Karpas-422 (cell line): ENCODE measurements at regions not wholly inside any gene's neighbourhood (a gene's known extent, or its start where the extent isn't known, plus 50 kb on each side); places are given as distances from the start of the nearest gene placed in this dataset.

Experiments used
- DNase-seq: peaks from one replicate; pipeline ENCODE4 v3.0.0-alpha.2; 2015
- H2AFZ ChIP-seq: fragments of 200-600 bp; sonication (generic); 2 replicates; pipeline ENCODE4 v1.6.1; 2014; ENCODE audit warnings: antibody characterized with exemption, low read length, mixed read lengths
- H3K27ac ChIP-seq: fragments of 200-600 bp; sonication (generic); 2 replicates; pipeline ENCODE4 v1.5.1; 2014; ENCODE audit warnings: mild to moderate bottlenecking, low read length, moderate library complexity
- H3K27me3 ChIP-seq: fragments of 200-600 bp; sonication (generic); 2 replicates; pipeline ENCODE4 v1.6.1; 2014; ENCODE audit warnings: low read length, mixed read lengths
- H3K36me3 ChIP-seq: fragments of 200-600 bp; sonication (generic); 2 replicates; pipeline ENCODE4 v1.6.1; 2014; ENCODE audit warnings: low read length, mixed read lengths; ENCODE audit not compliant: insufficient read depth
- H3K4me1 ChIP-seq: fragments of 200-600 bp; sonication (generic); 2 replicates; pipeline ENCODE4 v1.6.1; 2014; ENCODE audit warnings: mild to moderate bottlenecking, low read length, mixed read lengths
- H3K4me2 ChIP-seq: fragments of 200-600 bp; sonication (generic); 2 replicates; pipeline ENCODE4 v1.6.1; 2014; ENCODE audit warnings: low read length, low read depth, mild to moderate bottlenecking; ENCODE audit not compliant: poor library complexity, severe bottlenecking
- H3K4me3 ChIP-seq: fragments of 200-600 bp; sonication (generic); 2 replicates; pipeline ENCODE4 v1.5.1; 2014; ENCODE audit warnings: mild to moderate bottlenecking, antibody characterized with exemption, low read length, mixed read lengths
- H3K79me2 ChIP-seq: fragments of 200-600 bp; sonication (generic); 2 replicates; pipeline ENCODE4 v1.6.1; 2014; ENCODE audit warnings: mild to moderate bottlenecking, low read length, mixed read lengths
- H3K9ac ChIP-seq: fragments of 200-600 bp; sonication (generic); 2 replicates; pipeline ENCODE4 v1.6.0; 2014; ENCODE audit warnings: low read length
- H3K9me2 ChIP-seq: fragments of 200-600 bp; sonication (generic), shearing (Covaris generic); replicated peaks from 2 replicates; pipeline ENCODE4 v1.6.0; 2014; ENCODE audit warnings: mild to moderate bottlenecking, low read length, moderate library complexity; ENCODE audit not compliant: insufficient read depth
- H3K9me3 ChIP-seq: fragments of 300-700, 200-600 bp; sonication (generic); 2 replicates; pipeline ENCODE4 v1.6.1; 2014; ENCODE audit warnings: low read length, mixed read lengths
- H4K20me1 ChIP-seq: fragments of 200-600 bp; sonication (generic); 2 replicates; pipeline ENCODE4 v1.6.1; 2014; ENCODE audit warnings: mild to moderate bottlenecking, antibody characterized with exemption, low read length, low read depth; ENCODE audit not compliant: insufficient read depth

- Histone ChIP-seq H3K36me3 (no peaks in the 10 kb centered on the region), H3K79me2 (no peaks in the 10 kb centered on the region), H3K4me3 (no peak overlapping the region), H3K9me3 (no peaks in the 10 kb centered on the region), H4K20me1 (no peaks in the 10 kb centered on the region), H3K9me2 (no peaks in the 10 kb centered on the region; the same call in 1 of the 2 replicates), H3K27ac (no peak overlapping the region), H3K27me3 (no peaks in the 10 kb centered on the region), H3K4me1 (peaks cover 4% of the 10 kb centered on the region; the same call in 1 of the 2 replicates), H2AFZ (no peak overlapping the region), H3K9ac (no peak overlapping the region), H3K4me2 (no peak overlapping the region)
- DNase-seq: no peak
These were observed 530.1 kb downstream of the KCNJ2 start for GRCh38 chr17:70699408-70699807.

- H3K4me3 ChIP-seq: no peak overlapping the region
- no peaks in the 10 kb centered on the region for H3K36me3 ChIP-seq
These were observed 533.4 kb downstream of the KCNJ2 start for GRCh38 chr17:70702683-70703255.

GRCh38 chr17:70709596-70709995 is 540.3 kb downstream of the KCNJ2 start:
- Histone ChIP-seq H3K27me3 (no peaks in the 10 kb centered on the region), H3K27ac (no peak overlapping the region), H3K4me3 (no peak overlapping the region), H3K4me1 (no peaks in the 10 kb centered on the region), H3K36me3 (no peaks in the 10 kb centered on the region), H3K9me3 (no peaks in the 10 kb centered on the region), H3K9ac (no peak overlapping the region), H3K9me2 (no peaks in the 10 kb centered on the region), H3K79me2 (no peaks in the 10 kb centered on the region), H3K4me2 (no peak overlapping the region), H2AFZ (no peak overlapping the region), H4K20me1 (no peaks in the 10 kb centered on the region)
- no peak for DNase-seq

More at GRCh38 chr17:70702683-70703255, 533.4 kb downstream of the KCNJ2 start:
- H3K9me2 ChIP-seq: no peaks in the 10 kb centered on the region
- H3K9me3 ChIP-seq: no peaks in the 10 kb centered on the region
- H2AFZ ChIP-seq: no peak overlapping the region
- no peak overlapping the region for H3K27ac ChIP-seq
- H3K4me1 ChIP-seq: peaks cover 4% of the 10 kb centered on the region; the same call in 1 of the 2 replicates
- H3K4me2 ChIP-seq: no peak overlapping the region
- DNase-seq: no peak
- H3K27me3 ChIP-seq: no peaks in the 10 kb centered on the region
- H4K20me1 ChIP-seq: no peaks in the 10 kb centered on the region
- H3K9ac ChIP-seq: no peak overlapping the region
- no peaks in the 10 kb centered on the region for H3K79me2 ChIP-seq

GRCh38 chr17:70713694-70714093 is 544.4 kb downstream of the KCNJ2 start:
- Histone ChIP-seq H3K4me2 (no peak overlapping the region), H2AFZ (no peak overlapping the region), H3K27me3 (no peaks in the 10 kb centered on the region), H3K36me3 (no peaks in the 10 kb centered on the region), H3K27ac (no peak overlapping the region), H4K20me1 (no peaks in the 10 kb centered on the region), H3K9ac (no peak overlapping the region), H3K9me2 (no peaks in the 10 kb centered on the region), H3K79me2 (no peaks in the 10 kb centered on the region), H3K4me1 (no peaks in the 10 kb centered on the region), H3K9me3 (no peaks in the 10 kb centered on the region), H3K4me3 (no peak overlapping the region)
- DNase-seq: no peak

- no peak overlapping the region for H3K4me3 ChIP-seq
- H4K20me1 ChIP-seq: no peaks in the 10 kb centered on the region
- no peaks in the 10 kb centered on the region for H3K27me3 ChIP-seq
- DNase-seq: no peak
- H3K79me2 ChIP-seq: no peaks in the 10 kb centered on the region
- no peak overlapping the region for H3K27ac ChIP-seq
- no peaks in the 10 kb centered on the region for H3K4me1 ChIP-seq
- no peak overlapping the region for H3K4me2 ChIP-seq
- no peaks in the 10 kb centered on the region for H3K9me2 ChIP-seq
- no peaks in the 10 kb centered on the region for H3K9me3 ChIP-seq
- H3K36me3 ChIP-seq: no peaks in the 10 kb centered on the region
- no peak overlapping the region for H2AFZ ChIP-seq
- H3K9ac ChIP-seq: no peak overlapping the region
These were observed 547.2 kb downstream of the KCNJ2 start for GRCh38 chr17:70716551-70716950.

GRCh38 chr17:70717042-70717441 is 547.7 kb downstream of the KCNJ2 start:
- no peaks in the 10 kb centered on the region for H3K27me3 ChIP-seq
- no peaks in the 10 kb centered on the region for H3K9me2 ChIP-seq
- H2AFZ ChIP-seq: no peak overlapping the region
- H3K27ac ChIP-seq: no peak overlapping the region
- no peak for DNase-seq
- H3K79me2 ChIP-seq: no peaks in the 10 kb centered on the region
- H3K9ac ChIP-seq: no peak overlapping the region
- H3K4me3 ChIP-seq: no peak overlapping the region
- no peaks in the 10 kb centered on the region for H4K20me1 ChIP-seq
- H3K36me3 ChIP-seq: no peaks in the 10 kb centered on the region
- no peak overlapping the region for H3K4me2 ChIP-seq
- H3K9me3 ChIP-seq: no peaks in the 10 kb centered on the region
- no peaks in the 10 kb centered on the region for H3K4me1 ChIP-seq

- Histone ChIP-seq H3K79me2 (no peaks in the 10 kb centered on the region), H3K36me3 (no peaks in the 10 kb centered on the region), H3K4me3 (no peak overlapping the region), H3K9me2 (no peaks in the 10 kb centered on the region), H3K4me2 (no peak overlapping the region), H2AFZ (no peak overlapping the region), H3K9ac (no peak overlapping the region), H4K20me1 (no peaks in the 10 kb centered on the region), H3K27ac (no peak overlapping the region), H3K4me1 (no peaks in the 10 kb centered on the region), H3K9me3 (no peaks in the 10 kb centered on the region), H3K27me3 (no peaks in the 10 kb centered on the region)
- DNase-seq: no peak
These were observed 567.1 kb downstream of the KCNJ2 start for GRCh38 chr17:70736375-70736957.

GRCh38 chr17:70739065-70739464 is 569.7 kb downstream of the KCNJ2 start:
- no peaks in the 10 kb centered on the region for H3K36me3 ChIP-seq
- H3K9ac ChIP-seq: no peak overlapping the region
- no peaks in the 10 kb centered on the region for H3K79me2 ChIP-seq
- H3K9me3 ChIP-seq: no peaks in the 10 kb centered on the region
- H2AFZ ChIP-seq: no peak overlapping the region
- H3K4me3 ChIP-seq: no peak overlapping the region
- no peak overlapping the region for H3K4me2 ChIP-seq
- no peaks in the 10 kb centered on the region for H3K9me2 ChIP-seq
- H4K20me1 ChIP-seq: no peaks in the 10 kb centered on the region
- H3K27ac ChIP-seq: no peak overlapping the region
- DNase-seq: no peak
- H3K27me3 ChIP-seq: no peaks in the 10 kb centered on the region
- no peaks in the 10 kb centered on the region for H3K4me1 ChIP-seq
